HCT116 (cell line): ENCODE measurements at regions not wholly inside any gene's neighbourhood (a gene's known extent, or its start where the extent isn't known, plus 50 kb on each side); places are given as distances from the start of the nearest gene placed in this dataset.
"Not testable (repeated sequence)": the region's sequence is repeated elsewhere in the genome, so short reads cannot be mapped to it uniquely, and the experiment has no call there.

Experiments used
- ATAC-seq: fragments of 200-7000 bp; cut with Tn5 transposase; 2 replicates; pipeline ENCODE4 v1.9.1; 2020; ENCODE audit warnings: mild to moderate bottlenecking, moderate library complexity
- BruUV-seq: library from RNA; stranded (reverse); fragments of 400-500 nt; replicated peaks from 2 replicates; lab custom pipeline; 2021; lab: Mats Ljungman, UMichigan
- CTCF ChIA-PET: fragments of 300-600 bp; sonication (Branson Sonifier 250); formaldehyde crosslinking; loops from one replicate; lab custom pipeline; 2021; ENCODE audit warnings: antibody characterized with exemption; lab: Charles Lee
- POLR2A ChIA-PET: fragments of 300-600, 350-600 bp; sonication (Branson Sonifier 250); formaldehyde crosslinking; loops from one replicate; lab custom pipeline; 2021; ENCODE audit warnings: antibody characterized with exemption; lab: Charles Lee
- RAD21 ChIA-PET, 2 experiments: fragments of 300-600 bp; sonication (Branson Sonifier 250); formaldehyde crosslinking; loops; one replicate each; lab custom pipeline; 2023; ENCODE audit warnings: low total read pairs in 2 of 2; ENCODE audit not compliant: uncharacterized antibody in 2 of 2, unreplicated experiment in 2 of 2, low non-redundant PET in 1 of 2; lab: Charles Lee
- DNase-seq: peaks from one replicate; pipeline ENCODE4 v3.0.0-alpha.2; 2010; ENCODE audit warnings: low read depth, low spot score
- H2AFZ ChIP-seq: fragments of 200-600 bp; shearing (Covaris generic), sonication (generic); 2 replicates; pipeline ENCODE4 v1.6.1; 2017; ENCODE audit warnings: low read depth, mixed run types, mixed read lengths, antibody characterized with exemption, low read length; ENCODE audit not compliant: poor library complexity, severe bottlenecking
- H3K27ac ChIP-seq: 2 replicates; pipeline ENCODE4 v1.5.1; 2012; ENCODE audit warnings: low read depth, low read length
- H3K27me3 ChIP-seq: fragments of 200-600 bp; sonication (generic); 2 replicates; pipeline ENCODE4 v1.6.1; 2016; ENCODE audit warnings: mixed run types, low read length, mixed read lengths; ENCODE audit not compliant: insufficient read depth
- H3K36me3 ChIP-seq, 2 experiments: fragments of 200-500 bp in 1 of 2; fragments of 200-600 bp in 1 of 2; sonication (Bioruptor generic) in 1 of 2; sonication (generic) in 1 of 2; 2 replicates each; pipeline versions ENCODE4 v1.5.1 to v1.6.1; 2014 to 2016; ENCODE audit warnings: low read length in 2 of 2, inconsistent platforms in 1 of 2, mixed read lengths in 1 of 2, mixed run types in 1 of 2; ENCODE audit not compliant: insufficient read depth in 2 of 2, control insufficient read depth in 1 of 2
- H3K4me1 ChIP-seq, 2 experiments: fragments of 200-600 bp in 1 of 2; sonication (generic) in 1 of 2; 2 replicates each; pipeline versions ENCODE4 v1.5.1 to v1.6.1; 2012 to 2017; ENCODE audit warnings: low read length in 2 of 2, inconsistent platforms in 1 of 2, mild to moderate bottlenecking in 1 of 2, mixed read lengths in 1 of 2, mixed run types in 1 of 2, moderate library complexity in 1 of 2; ENCODE audit not compliant: insufficient read depth in 2 of 2, control insufficient read depth in 1 of 2
- H3K4me2 ChIP-seq: fragments of 200-600 bp; sonication (generic); 2 replicates; pipeline ENCODE4 v1.6.1; 2017; ENCODE audit warnings: mixed run types, low read length, mixed read lengths
- H3K4me3 ChIP-seq, 2 experiments: fragments of 200-600 bp in 1 of 2; sonication (generic) in 1 of 2; replicated peaks in 1 of 2; 2 replicates each; pipeline ENCODE4 v1.5.1; 2011 to 2016; ENCODE audit warnings: low read length in 2 of 2, control low read depth in 1 of 2, low read depth in 1 of 2, mild to moderate bottlenecking in 1 of 2, mixed read lengths in 1 of 2, mixed run types in 1 of 2
- H3K79me2 ChIP-seq: fragments of 200-600 bp; sonication (generic); 2 replicates; pipeline ENCODE4 v1.6.1; 2017; ENCODE audit warnings: mild to moderate bottlenecking, mixed run types, low read length, moderate library complexity, mixed read lengths; ENCODE audit not compliant: insufficient read depth
- H3K9ac ChIP-seq: fragments of 200-600 bp; sonication (generic); 2 replicates; pipeline ENCODE4 v1.6.1; 2016; ENCODE audit warnings: low read length, mixed read lengths
- H3K9me2 ChIP-seq: fragments of 200-600 bp; sonication (generic), shearing (Covaris generic); 2 replicates; pipeline ENCODE4 v1.6.1; 2017; ENCODE audit warnings: mixed run types, mild to moderate bottlenecking, moderate library complexity; ENCODE audit not compliant: insufficient read depth
- H3K9me3 ChIP-seq, 2 experiments: fragments of 200-500 bp in 1 of 2; fragments of 200-600 bp in 1 of 2; sonication (Bioruptor generic) in 1 of 2; sonication (generic) in 1 of 2; 2 replicates each; pipeline ENCODE4 v1.6.1; 2014 to 2017; ENCODE audit warnings: low read length in 2 of 2, mixed read lengths in 2 of 2, inconsistent platforms in 1 of 2, low read depth in 1 of 2, mild to moderate bottlenecking in 1 of 2, mixed run types in 1 of 2, moderate library complexity in 1 of 2; ENCODE audit not compliant: control insufficient read depth in 1 of 2, insufficient read depth in 1 of 2
- H4K20me1 ChIP-seq: fragments of 200-600 bp; sonication (generic), shearing (Covaris generic); 2 replicates; pipeline ENCODE4 v1.6.1; 2017; ENCODE audit warnings: mixed run types, mild to moderate bottlenecking, moderate library complexity; ENCODE audit not compliant: insufficient read depth
- CBX3 ChIP-seq: IDR thresholded peaks from 2 replicates; pipeline ENCODE4 v1.6.1; 2012; ENCODE audit warnings: low read depth
- ELF1 ChIP-seq: IDR thresholded peaks from 2 replicates; pipeline ENCODE4 v1.6.1; 2012; ENCODE audit warnings: low read depth, borderline replicate concordance
- EZH2 ChIP-seq: fragments of 200-600 bp; sonication (generic); IDR thresholded peaks from 2 replicates; pipeline ENCODE4 v1.6.1; 2017; ENCODE audit warnings: antibody characterized with exemption, mixed run types
- EZH2phosphoT487 ChIP-seq: fragments of 200-600 bp; IDR thresholded peaks from 2 replicates; pipeline ENCODE4 v1.6.1; 2018; ENCODE audit warnings: antibody characterized with exemption, borderline replicate concordance
- JUND ChIP-seq: IDR thresholded peaks from 2 replicates; pipeline ENCODE4 v1.6.1; 2012
- POLR2AphosphoS5 ChIP-seq: IDR thresholded peaks from 2 replicates; pipeline ENCODE4 v1.6.1; 2011; ENCODE audit warnings: mild to moderate bottlenecking, low read depth, low read length, moderate library complexity
- SRF ChIP-seq: IDR thresholded peaks from 2 replicates; pipeline ENCODE4 v1.6.1; 2012; ENCODE audit warnings: low read depth
- TCF7L2 ChIP-seq: IDR thresholded peaks from 2 replicates; pipeline ENCODE4 v1.7.0; 2011; ENCODE audit warnings: borderline replicate concordance, inconsistent platforms; ENCODE audit not compliant: insufficient read depth, insufficient read length; ENCODE audit errors: extremely low read depth
- ZFX ChIP-seq: fragments of 450-650 bp; IDR thresholded peaks from 2 replicates; pipeline ENCODE4 v1.6.1; 2017
- intact Hi-C: fragments of 100-400 bp; cut with micrococcal nuclease; formaldehyde crosslinking; loops from 2 replicates; pipeline ENCODE4 v1.10.0; 2022
- TF ChIP-seq, protein P1 (sequence below): IDR thresholded peaks from 2 replicates; pipeline ENCODE4 v1.6.1; 2012; ENCODE audit warnings: low read depth
- TF ChIP-seq, protein P2 (sequence below): IDR thresholded peaks from 2 replicates; pipeline ENCODE4 v1.6.1; 2012
- TF ChIP-seq, protein P3 (sequence below), 3 experiments: fragments of 200-600 bp in 1 of 3; sonication (generic) in 1 of 3; IDR thresholded peaks in 2 of 3; conservative IDR thresholded peaks in 1 of 3; 2 replicates each; pipeline ENCODE4 v1.5.1; 2012 to 2017; ENCODE audit warnings: low read depth in 2 of 3, low read length in 2 of 3, antibody characterized with exemption in 1 of 3, borderline replicate concordance in 1 of 3, control low read depth in 1 of 3, mild to moderate bottlenecking in 1 of 3, mixed read lengths in 1 of 3, mixed run types in 1 of 3, moderate library complexity in 1 of 3; ENCODE audit not compliant: insufficient read depth in 1 of 3

DNA sequence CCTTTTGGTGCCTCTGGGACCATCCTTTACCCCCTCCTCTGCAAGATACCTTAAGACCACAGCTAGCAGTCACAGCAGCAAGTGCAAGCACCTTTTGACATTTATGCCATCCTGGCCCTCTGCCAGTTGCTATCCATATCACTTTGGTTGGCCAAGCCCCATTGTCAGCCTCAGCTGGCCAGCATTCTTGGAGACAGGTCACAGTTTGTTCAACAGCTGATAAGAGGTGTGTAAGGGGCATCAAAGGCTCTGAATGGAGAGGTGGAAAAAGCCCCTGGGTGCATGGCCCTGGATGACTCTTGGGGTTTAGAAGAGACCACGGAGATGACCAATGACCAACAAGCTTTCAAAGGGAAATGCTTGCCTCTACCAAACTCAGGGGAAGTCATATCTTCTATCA lies 133.6 kb upstream of the MAMLD1 start:
- Histone ChIP-seq H3K4me2 (no peak overlapping the region), H3K9ac (no peak overlapping the region), H3K4me1 (no peaks in the 10 kb centered on the region), H3K4me3 (no peak overlapping the region), H2AFZ (no peak overlapping the region), H3K79me2 (no peaks in the 10 kb centered on the region), H3K9me3 (no peaks in the 10 kb centered on the region), H3K27me3 (no peaks in the 10 kb centered on the region), H3K27ac (no peak overlapping the region), H4K20me1 (no peaks in the 10 kb centered on the region), H3K9me2 (no peaks in the 10 kb centered on the region), H3K36me3 (no peaks in the 10 kb centered on the region)
- ATAC-seq (no peak), DNase-seq (no peak)
- BruUV-seq: no TSS peak
- intact Hi-C loops: no loop called here
- POLR2A ChIA-PET: no interaction called here
- RAD21 ChIA-PET: no interaction called here
- TF ChIP-seq JUND (no peak), CBX3 (no peak), SRF (no peak), POLR2AphosphoS5 (no peak), TCF7L2 (no peak), EZH2 (no peak), ELF1 (no peak), ZFX (no peak), EZH2phosphoT487 (no peak)
- TF ChIP-seq, protein P1, sequence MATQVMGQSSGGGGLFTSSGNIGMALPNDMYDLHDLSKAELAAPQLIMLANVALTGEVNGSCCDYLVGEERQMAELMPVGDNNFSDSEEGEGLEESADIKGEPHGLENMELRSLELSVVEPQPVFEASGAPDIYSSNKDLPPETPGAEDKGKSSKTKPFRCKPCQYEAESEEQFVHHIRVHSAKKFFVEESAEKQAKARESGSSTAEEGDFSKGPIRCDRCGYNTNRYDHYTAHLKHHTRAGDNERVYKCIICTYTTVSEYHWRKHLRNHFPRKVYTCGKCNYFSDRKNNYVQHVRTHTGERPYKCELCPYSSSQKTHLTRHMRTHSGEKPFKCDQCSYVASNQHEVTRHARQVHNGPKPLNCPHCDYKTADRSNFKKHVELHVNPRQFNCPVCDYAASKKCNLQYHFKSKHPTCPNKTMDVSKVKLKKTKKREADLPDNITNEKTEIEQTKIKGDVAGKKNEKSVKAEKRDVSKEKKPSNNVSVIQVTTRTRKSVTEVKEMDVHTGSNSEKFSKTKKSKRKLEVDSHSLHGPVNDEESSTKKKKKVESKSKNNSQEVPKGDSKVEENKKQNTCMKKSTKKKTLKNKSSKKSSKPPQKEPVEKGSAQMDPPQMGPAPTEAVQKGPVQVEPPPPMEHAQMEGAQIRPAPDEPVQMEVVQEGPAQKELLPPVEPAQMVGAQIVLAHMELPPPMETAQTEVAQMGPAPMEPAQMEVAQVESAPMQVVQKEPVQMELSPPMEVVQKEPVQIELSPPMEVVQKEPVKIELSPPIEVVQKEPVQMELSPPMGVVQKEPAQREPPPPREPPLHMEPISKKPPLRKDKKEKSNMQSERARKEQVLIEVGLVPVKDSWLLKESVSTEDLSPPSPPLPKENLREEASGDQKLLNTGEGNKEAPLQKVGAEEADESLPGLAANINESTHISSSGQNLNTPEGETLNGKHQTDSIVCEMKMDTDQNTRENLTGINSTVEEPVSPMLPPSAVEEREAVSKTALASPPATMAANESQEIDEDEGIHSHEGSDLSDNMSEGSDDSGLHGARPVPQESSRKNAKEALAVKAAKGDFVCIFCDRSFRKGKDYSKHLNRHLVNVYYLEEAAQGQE: no peak
- TF ChIP-seq, protein P2, sequence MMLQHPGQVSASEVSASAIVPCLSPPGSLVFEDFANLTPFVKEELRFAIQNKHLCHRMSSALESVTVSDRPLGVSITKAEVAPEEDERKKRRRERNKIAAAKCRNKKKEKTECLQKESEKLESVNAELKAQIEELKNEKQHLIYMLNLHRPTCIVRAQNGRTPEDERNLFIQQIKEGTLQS: no peak
- TF ChIP-seq, protein P3, sequence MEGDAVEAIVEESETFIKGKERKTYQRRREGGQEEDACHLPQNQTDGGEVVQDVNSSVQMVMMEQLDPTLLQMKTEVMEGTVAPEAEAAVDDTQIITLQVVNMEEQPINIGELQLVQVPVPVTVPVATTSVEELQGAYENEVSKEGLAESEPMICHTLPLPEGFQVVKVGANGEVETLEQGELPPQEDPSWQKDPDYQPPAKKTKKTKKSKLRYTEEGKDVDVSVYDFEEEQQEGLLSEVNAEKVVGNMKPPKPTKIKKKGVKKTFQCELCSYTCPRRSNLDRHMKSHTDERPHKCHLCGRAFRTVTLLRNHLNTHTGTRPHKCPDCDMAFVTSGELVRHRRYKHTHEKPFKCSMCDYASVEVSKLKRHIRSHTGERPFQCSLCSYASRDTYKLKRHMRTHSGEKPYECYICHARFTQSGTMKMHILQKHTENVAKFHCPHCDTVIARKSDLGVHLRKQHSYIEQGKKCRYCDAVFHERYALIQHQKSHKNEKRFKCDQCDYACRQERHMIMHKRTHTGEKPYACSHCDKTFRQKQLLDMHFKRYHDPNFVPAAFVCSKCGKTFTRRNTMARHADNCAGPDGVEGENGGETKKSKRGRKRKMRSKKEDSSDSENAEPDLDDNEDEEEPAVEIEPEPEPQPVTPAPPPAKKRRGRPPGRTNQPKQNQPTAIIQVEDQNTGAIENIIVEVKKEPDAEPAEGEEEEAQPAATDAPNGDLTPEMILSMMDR (IDR thresholded peaks at IDR 0.05 in 2 of 3, conservative IDR thresholded peaks at IDR 0.05 in 1 of 3; ENCODE audit: borderline replicate concordance in 1 of 3, insufficient read depth in 1 of 3, low read depth in 2 of 3, low read length in 2 of 3): no peak
- CTCF ChIA-PET: no interaction called here

DNA sequence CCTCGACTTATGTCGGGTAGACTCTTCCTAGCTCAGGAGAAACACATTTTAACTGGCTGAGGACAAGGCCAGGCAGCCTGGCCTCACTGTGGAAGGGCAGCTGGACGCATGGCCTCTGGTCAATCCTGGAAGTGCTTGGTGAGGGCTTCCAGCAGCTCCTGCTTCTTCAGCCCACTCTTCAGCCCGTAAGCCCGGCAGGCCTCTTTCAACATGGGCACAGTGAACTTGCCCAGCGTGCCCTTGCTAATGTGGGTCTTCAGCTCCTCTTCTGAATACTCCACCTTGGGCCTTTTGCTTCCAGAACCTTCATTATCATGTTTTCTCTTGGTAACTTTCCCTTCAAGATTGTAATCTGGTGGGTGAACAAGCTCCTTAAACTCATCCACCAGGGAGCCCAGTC lies 132.2 kb upstream of the MAMLD1 start:
- BruUV-seq, H3K36me3 ChIP-seq, H3K79me2 ChIP-seq, H3K9me2 ChIP-seq, ATAC-seq, H3K9me3 ChIP-seq, POLR2A ChIA-PET, intact Hi-C loops, H4K20me1 ChIP-seq, H3K4me1 ChIP-seq, H3K27me3 ChIP-seq, CTCF ChIA-PET, H2AFZ ChIP-seq, RAD21 ChIA-PET, H3K4me2 ChIP-seq, H3K27ac ChIP-seq, H3K4me3 ChIP-seq, DNase-seq, H3K9ac ChIP-seq: not testable (repeated sequence)
